HG02884 (cell line): ENCODE measurements at regions not wholly inside any gene's neighbourhood (a gene's known extent, or its start where the extent isn't known, plus 50 kb on each side); places are given as distances from the start of the nearest gene placed in this dataset.

Source experiments
- ATAC-seq: cut with Tn5 transposase; IDR thresholded peaks from one replicate; pipeline ENCODE4 v1.9.1; 2021; ENCODE audit warnings: mild to moderate bottlenecking, moderate library complexity; ENCODE audit not compliant: unreplicated experiment

DNA sequence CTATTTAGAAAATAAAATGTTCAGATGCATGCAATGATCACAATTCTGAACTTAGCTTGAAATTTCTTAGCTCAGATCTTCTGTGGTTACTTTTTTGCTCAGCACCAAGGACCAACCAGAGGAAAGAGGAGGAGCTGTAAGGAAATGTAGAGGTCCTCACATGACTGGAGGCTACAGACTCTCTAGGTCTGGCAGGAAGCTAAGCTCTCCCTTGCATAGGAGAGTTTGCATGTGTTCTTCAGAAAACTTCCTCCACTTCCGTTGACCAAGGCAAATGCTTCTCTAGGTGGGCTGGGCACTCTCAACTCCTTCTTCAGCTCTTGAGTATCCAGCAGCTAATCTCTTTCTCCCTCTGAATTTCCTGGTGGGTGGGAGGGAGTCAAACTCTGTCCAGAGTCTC lies 119.6 kb downstream of the BTC start:
- ATAC-seq = no peak

DNA sequence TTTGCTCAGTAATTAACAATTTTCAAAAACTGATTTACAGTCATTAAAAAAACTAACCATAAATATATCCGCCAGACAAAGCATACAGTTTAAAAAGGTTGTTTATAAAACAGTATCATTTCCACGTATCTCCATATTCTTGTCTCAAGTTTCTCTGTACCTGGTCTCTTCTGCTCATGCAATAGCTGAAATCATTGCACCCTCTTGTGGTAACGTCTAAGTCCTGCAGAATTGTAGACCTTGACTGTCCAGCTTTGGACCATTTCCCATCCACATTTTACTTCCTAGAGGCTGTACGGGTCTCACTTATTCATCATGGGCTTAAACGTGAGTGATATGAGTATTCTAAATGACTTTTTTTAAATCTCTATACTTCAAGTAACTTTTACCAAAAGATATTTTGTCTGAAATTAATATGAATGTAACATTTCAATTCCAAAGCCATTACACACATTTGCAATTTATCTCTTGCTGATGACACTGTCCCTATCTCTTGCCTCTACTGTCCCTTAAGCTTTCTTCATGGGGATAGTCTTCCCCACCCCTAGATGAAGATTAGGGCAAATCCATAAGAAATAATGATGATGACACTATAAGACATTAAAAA lies 118.5 kb downstream of the BTC start:
- ATAC-seq = peak; percentile 82

DNA sequence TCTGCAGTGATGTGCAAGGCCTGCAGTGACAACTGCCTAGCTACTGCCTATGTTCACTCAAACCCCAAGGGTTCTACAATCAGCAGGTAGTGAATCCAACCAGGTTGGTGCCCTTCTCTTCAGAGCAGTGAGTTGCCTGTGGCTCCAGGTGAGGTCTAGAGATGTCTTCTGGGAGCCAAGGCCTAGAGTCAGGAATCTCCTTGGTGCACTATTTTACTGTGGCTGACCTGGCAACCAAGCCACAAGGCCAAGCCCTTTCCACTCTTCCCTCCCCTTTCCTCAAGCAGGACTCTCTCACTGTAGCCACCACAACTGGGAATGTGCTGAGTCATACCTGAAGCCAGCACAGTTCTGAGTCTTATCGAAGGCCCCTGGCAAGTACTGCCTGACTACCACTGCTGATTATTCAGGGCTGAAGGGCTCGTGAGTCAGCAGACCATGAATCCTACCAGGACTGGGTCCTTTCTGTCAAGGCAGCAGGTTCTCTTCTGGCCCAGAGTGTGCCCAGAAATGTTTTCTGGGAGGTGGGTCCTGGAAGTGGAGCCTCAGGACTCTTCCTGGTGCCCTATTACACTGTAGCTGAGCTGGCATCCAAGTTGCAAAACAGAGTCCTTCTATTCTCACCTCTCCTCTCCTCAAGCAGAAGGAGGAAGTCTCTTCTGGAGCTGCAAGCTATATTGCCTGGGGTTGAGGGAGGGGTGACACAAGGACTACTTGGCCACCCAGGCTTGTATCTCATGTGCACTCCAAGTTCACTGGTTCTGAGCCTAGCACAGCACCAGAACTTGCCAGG lies 111.6 kb downstream of the BTC start:
- no peak for ATAC-seq

DNA sequence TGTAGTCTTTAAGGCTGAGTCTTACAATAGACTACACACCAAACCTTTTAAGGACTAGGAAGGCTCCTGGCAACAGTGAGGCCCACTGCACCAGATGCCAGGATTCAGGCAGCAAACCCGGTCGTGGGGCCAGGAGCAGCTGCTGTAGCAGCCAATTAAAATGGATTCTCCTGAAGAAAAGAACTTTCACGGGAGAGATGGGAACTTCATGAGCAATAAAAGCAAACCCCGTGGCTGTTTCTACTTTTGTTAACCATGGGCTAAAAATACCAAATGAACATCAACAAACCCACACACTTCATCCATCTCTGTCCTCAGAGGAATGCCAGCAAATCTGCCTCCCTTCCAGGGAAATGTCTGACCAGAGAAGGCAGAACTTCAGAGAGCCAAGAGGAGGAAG lies 101.4 kb downstream of the BTC start:
- ATAC-seq = no peak
